HuH-7 (cell line): ENCODE measurements at regions not wholly inside any gene's neighbourhood (a gene's known extent, or its start where the extent isn't known, plus 50 kb on each side); places are given as distances from the start of the nearest gene placed in this dataset.
"Not testable (repeated sequence)": the region's sequence is repeated elsewhere in the genome, so short reads cannot be mapped to it uniquely, and the experiment has no call there.

Source experiments
- DNase-seq: peaks from one replicate; pipeline ENCODE4 v3.0.0; 2011; ENCODE audit warnings: low spot score

DNA sequence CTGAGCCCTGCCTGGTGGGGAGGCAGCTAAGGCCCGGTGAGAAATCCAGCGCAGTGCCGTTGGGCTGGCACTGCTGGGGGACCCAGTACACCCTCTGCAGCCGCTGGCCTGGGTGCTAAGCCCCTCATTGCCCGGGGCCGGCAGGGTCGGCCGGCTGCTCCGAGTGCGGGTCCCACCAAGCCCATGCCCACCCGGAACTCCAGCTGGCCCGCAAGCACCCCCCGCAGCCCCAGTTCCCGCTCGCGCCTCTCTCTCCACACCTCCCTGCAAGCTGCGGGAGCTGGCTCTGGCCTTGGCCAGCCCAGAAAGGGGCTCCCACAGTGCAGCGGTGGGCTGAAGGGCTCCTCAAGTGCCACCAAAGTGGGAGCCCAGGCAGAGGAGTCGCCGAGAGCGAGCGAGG, 225.1 kb upstream of the ANKH start:
- not testable (repeated sequence) for DNase-seq

DNA sequence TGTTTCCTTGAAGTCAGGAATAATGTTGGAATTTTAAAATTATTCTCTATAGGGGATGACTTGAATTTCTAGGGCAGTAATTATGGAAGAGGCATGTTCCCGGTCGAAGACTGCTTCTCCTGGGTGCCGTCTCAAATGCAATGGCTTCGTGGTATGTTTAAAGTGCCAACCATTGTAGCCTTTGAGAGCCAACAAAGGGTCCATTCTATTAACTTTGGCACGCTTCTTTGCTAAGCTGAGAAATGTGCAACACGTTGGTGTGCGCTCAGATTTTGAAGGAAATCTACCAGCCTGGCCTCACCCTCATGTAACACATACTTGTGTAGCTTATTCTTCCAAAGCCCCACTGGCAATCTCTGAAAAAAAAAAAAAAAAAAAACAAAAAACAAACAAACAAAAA, 221.2 kb upstream of the ANKH start:
- DNase-seq, result no peak

- no peak for DNase-seq
Observed at GRCh38 chr5:15085671-15086070, 214.1 kb upstream of the ANKH start.

GRCh38 chr5:15082096-15082495, 210.5 kb upstream of the ANKH start:
- no peak for DNase-seq

GRCh38 chr5:15080219-15080618, 208.6 kb upstream of the ANKH start:
- no peak for DNase-seq

DNA sequence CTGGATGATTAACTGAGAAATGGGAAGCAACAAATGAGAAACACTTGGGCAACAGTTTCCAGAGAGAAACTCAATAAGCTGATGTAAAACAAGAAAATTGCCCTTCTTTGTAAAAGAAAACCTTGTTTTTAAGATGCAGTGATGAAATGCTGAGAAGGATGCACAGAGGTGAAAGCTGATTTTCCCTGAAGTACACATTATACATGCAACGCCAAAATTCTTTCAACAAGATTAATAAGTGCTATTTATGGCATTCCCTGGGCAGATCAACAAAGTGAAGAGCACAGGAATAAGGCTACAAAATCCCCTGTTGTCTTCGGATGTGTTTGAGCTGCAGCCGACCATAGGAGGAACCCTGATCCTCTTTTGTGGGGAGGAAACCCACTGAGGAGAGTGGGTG, 208.0 kb upstream of the ANKH start:
- no peak for DNase-seq

DNA sequence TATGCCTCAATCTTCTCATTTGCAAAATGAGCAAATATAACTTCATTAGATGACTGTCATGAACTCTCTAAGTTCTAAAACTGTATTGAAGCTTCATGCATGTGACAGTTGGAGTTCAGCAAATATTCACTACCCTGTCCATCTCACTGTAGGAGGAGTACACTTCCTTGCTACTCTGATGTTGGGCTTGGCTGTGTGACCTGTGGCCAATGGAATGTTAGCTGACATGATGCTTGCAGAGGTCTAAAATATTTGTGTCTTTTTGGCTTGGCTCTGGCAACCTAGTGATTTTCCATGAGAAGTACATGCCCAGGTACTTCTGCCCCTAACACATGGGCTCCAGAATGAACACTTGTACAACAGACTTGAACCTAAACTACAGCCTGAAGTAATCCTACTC, 203.1 kb upstream of the ANKH start:
- DNase-seq, result no peak

DNA sequence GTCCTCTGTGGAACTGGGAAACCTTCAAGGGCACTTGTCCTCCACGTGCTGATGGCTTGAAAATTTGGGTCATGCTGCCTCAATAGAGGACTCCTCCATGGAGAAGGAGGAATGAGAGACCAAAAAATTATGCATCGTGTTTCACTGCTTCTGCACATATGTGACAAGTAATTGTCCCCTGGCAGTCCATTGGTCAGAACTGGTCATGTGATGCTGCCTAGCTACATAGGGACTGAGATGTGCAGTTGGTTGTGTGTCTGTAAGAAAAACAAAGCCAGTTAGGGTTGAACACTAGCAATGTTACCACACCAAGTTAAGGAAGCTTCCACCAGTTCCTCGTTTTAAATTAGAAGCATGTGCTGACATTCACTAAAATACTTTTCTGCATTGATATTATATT, 201.9 kb upstream of the ANKH start:
- DNase-seq, result no peak

GRCh38 chr5:15070907-15071306, 199.3 kb upstream of the ANKH start:
- DNase-seq, result no peak

DNA sequence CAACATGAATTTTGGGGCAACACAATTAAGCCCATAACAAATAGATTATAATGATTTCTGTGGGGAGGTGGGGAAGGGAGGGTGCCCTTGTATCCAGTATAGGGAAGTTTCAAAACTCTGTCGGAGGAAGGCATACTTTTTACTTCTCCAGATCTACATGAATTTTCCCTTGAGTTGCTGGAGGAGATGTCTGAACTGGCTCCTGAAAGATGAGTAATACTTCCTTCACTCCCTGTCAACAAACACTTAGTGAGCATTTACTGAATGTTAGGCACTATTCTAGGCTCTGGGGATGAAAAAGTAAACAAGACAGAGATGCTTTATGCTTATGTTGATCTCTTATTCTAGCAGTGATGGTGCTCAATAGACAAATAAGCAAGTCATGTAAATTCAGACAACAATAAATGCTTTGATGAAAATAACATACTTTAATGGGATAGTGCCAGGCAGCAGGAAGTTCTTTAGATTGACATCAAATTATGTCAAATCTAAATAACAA, 197.9 kb upstream of the ANKH start:
- DNase-seq, result no peak

DNA sequence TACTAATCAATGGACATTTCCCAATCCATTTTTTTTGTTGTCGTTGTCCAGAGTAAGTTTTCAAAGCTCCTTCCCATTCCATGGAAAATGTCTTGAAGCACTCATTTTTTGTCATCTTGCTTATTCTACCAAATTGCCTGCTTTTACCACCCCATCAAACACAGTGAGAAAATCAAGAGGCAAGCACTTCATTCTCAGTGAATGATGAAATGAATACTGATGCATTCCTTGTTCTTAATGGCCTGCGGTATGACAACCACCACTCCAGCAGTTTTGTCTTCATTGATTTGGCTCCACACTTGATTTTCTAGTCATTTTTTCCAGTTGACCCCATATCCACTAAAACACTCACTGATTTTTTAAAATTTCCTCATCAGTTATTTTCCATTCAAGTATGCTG, 193.5 kb upstream of the ANKH start:
- DNase-seq, result no peak

DNA sequence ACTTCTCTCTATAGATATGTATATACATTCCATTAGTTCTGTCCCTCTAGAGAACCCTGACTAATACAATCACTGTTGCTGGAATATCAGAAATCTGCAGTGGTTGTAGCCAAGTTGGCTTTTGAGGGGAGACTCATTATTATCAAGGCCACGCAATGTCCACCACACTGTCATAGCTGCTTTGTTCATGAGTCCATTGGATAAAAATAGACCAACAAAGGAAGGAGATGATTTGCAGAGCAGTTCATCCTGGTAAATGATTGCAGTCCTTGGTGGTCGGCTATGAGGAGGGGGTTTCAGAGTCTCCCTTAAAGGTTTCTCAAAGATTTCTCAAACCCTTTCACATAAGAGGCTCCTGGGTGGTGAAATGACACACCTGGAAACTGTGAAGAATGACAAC, 192.8 kb upstream of the ANKH start:
- no peak for DNase-seq

DNA sequence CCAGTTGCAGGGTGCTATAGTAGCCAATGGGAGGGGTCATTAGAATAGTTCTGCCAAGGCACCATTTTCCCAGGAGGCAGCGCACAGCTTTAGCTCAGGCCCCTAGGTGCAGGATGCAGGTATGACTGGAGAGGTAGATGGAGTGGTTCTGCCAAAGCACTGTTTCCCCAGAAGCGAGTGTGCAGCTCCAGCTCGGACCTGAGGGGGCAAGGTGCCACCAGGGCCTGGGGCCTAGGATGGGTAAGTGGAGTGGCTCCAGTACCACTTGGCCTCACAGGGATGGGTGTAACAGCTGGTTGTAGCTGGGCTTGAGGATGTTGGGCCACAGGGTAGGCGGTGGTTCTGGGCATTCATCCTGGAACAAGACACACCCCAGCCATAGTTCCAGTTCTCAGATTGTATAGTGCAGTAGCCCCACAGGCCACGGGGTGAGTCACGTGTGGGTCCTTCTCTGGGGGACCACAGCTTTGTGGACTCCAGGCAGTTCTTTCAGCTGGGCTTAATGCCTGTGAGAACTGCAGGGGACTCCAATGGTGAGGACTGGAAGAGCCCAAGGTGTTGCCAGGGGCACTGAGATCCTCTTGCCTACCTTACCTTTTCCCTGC, 185.5 kb upstream of the ANKH start:
- no peak for DNase-seq

DNA sequence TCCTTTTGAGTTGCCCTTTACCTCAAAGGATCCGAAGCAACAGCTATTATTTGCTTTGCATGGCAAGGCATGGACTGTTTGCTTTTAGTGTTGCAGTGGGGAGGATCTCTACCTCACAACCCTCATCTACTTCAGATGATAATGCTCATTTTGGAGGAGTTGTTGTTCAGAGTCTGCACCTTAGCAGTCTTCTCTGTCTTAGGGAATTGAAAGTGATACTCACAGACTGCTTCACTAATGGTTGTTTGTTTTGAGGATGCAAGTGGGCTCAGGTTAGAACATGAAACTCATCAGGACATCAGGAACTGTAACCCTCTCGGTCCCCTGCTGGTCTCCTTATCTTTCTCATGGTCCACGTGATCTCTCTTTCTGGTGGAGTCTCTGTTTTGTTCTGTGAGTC, 172.9 kb upstream of the ANKH start:
- no peak for DNase-seq

DNA sequence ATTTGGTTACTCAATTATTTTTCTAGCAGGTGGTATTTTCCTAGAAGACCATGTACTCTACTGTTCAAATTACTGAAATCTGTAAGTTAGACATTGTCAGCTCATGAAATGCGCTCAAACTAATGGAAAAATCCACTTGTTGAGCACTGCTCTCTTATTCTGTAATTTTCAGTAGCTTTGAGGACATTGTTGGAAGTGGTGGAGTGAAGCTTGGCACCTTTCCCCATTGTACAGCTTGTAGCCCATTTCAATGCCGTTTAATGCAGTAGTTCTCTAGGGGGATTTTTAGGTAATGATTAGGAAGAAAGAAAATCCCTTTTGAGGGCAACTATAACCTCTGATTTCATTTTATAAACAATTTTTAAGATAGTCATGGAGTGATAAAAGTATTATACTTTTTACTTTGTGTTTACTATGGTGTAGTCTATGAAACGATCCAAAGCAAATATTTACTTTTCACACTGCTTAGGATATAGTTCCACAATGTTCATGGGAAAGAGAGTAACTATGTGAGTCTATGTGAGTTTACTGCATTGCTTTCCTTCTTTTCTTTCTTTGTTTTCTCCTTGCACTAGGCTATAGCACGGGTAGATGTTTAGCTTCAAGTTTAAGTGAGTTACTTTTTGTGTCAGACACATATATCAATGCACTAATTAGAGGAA, 165.8 kb upstream of the ANKH start:
- no peak for DNase-seq

GRCh38 chr5:15034379-15034778, 162.8 kb upstream of the ANKH start:
- DNase-seq, result no peak

DNA sequence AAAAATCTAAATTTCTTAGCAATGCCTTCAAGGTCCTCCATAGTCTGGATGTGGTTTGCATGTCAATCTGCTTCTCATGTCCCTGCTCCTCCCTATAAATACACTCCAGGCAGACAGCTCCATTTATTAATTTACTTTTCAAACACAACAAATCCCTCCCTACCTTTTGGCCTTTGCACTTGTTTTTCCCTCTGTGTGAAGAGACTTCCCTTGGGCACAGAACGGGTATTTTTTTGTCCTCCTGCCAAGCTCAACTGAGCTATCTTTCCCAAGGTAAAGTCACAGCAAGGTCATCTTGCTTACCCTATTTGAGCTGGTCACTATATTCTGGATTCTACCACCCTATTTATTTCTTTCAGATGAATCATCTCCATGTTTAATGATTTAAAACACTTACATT, 159.6 kb upstream of the ANKH start:
- DNase-seq, result no peak

GRCh38 chr5:15027764-15028163, 156.2 kb upstream of the ANKH start:
- no peak for DNase-seq

- no peak for DNase-seq
Observed at GRCh38 chr5:15026944-15027343, 155.4 kb upstream of the ANKH start.

- no peak for DNase-seq
Observed at GRCh38 chr5:15026011-15026893, 154.7 kb upstream of the ANKH start.

- DNase-seq, result no peak
Observed at GRCh38 chr5:15023846-15024245, 152.3 kb upstream of the ANKH start.

DNA sequence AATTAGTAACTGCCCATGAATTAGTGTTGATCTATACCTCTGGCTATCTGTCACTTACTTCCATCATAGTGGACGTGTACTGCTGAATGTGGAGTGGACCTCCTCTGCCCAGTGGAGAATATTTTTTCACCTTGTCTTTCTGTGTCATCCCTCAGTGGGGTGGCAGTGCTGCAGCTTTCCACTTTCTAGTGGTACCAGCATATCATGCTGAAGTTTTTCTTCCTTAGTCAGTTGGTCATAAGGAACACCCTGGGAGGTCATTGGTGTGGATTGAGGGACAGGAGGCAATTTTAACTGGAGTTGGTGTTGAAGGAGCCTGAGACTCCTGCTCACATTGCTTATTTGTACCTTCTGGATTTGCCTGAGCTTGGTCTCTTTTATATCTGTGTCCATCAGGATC, 151.7 kb upstream of the ANKH start:
- DNase-seq, result no peak
